Fibroblast of mammary gland (primary cell): ENCODE measurements at regions not wholly inside any gene's neighbourhood (a gene's known extent, or its start where the extent isn't known, plus 50 kb on each side); places are given as distances from the start of the nearest gene placed in this dataset.

ENCODE experiments used
- DNase-seq: peaks from one replicate; pipeline ENCODE4 v3.0.0-alpha.2; 2010; ENCODE audit warnings: low read depth
- H3K4me3 ChIP-seq: 2 replicates; pipeline ENCODE4 v1.5.1; 2011; ENCODE audit warnings: low read depth, mild to moderate bottlenecking, low read length, moderate library complexity; ENCODE audit not compliant: control insufficient read depth
- CTCF ChIP-seq: conservative IDR thresholded peaks from 2 replicates; pipeline ENCODE4 v1.5.1; 2011; ENCODE audit warnings: low read depth, low read length, inconsistent platforms; ENCODE audit not compliant: control insufficient read depth, insufficient read depth

- H3K4me3 ChIP-seq, result no peak overlapping the region
- no peak for TF ChIP-seq CTCF
- DNase-seq, result no peak
These were observed 215.1 kb downstream of the NUP35 start for GRCh38 chr2:183339311-183339710.

GRCh38 chr2:183341057-183341456, 216.8 kb downstream of the NUP35 start:
- no peak overlapping the region for H3K4me3 ChIP-seq
- no peak for DNase-seq
- no peak for TF ChIP-seq CTCF

- no peak for TF ChIP-seq CTCF
- no peak for DNase-seq
- H3K4me3 ChIP-seq, result no peak overlapping the region
These were observed 223.7 kb downstream of the NUP35 start for GRCh38 chr2:183347969-183348368.

- TF ChIP-seq CTCF, result no peak
- H3K4me3 ChIP-seq, result no peak overlapping the region
- DNase-seq, result no peak
These were observed 224.2 kb downstream of the NUP35 start for GRCh38 chr2:183348492-183348891.

GRCh38 chr2:183349091-183349490, 224.8 kb downstream of the NUP35 start:
- no peak overlapping the region for H3K4me3 ChIP-seq
- TF ChIP-seq CTCF, result no peak

GRCh38 chr2:183359867-183360266, 235.6 kb downstream of the NUP35 start:
- peak; percentile 39 for DNase-seq
- peak; percentile 43 for TF ChIP-seq CTCF

More at GRCh38 chr2:183349091-183349490, 224.8 kb downstream of the NUP35 start:
- DNase-seq, result no peak

GRCh38 chr2:183371545-183371944, 247.3 kb downstream of the NUP35 start:
- no peak for DNase-seq
- TF ChIP-seq CTCF, result no peak

More at GRCh38 chr2:183359867-183360266, 235.6 kb downstream of the NUP35 start:
- H3K4me3 ChIP-seq, result no peak overlapping the region

More at GRCh38 chr2:183371545-183371944, 247.3 kb downstream of the NUP35 start:
- H3K4me3 ChIP-seq, result no peak overlapping the region
